HG03135 (cell line): ENCODE measurements at regions not wholly inside any gene's neighbourhood (a gene's known extent, or its start where the extent isn't known, plus 50 kb on each side); places are given as distances from the start of the nearest gene placed in this dataset.

Experiments used
- ATAC-seq: cut with Tn5 transposase; IDR thresholded peaks from one replicate; pipeline ENCODE4 v1.9.1; 2021; ENCODE audit warnings: mild to moderate bottlenecking, moderate library complexity; ENCODE audit not compliant: unreplicated experiment

- ATAC-seq = no peak
Observed at GRCh38 chr5:3811116-3811515, 215.5 kb downstream of the IRX1 start.

DNA sequence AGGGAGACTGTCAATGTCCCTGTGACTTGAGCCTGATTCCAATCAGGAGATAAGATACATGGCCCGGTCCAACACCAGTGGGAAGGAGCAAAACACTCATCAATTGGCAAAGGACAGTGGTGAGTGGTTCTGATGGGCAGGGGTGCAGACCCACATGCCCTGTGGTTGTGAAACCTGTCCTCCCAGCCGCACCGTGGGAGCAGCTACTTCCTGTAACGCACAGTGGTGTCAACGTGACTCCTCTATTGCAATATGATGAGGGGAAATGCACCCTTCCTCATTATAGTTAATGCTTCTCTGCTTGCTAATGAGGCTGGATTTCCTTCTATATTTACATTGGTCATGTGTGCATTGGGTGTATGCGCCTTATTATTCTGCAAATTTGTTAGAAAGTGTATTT is 223.0 kb downstream of the IRX1 start:
- no peak for ATAC-seq

GRCh38 chr5:3825531-3826451 is 230.2 kb downstream of the IRX1 start:
- ATAC-seq = no peak

DNA sequence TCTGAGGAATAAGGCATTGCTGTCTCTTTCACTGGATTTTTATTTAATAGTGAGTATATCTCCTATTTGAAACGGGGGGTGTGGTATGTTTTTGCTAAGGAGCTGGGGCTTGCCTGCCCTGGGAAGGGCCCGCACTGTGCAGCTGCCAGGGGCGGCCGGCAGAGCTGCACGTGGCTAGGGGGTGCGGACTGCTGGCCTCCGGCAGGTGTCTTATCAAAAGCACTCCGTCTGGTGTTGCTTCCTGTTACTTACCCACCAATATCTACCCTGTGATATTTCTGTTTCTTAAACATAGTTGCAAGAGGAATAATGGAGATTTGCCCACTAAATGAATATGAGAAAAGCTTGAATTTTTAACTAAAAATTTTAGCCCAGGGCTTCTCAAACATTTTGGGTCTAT is 232.0 kb downstream of the IRX1 start:
- ATAC-seq = no peak

DNA sequence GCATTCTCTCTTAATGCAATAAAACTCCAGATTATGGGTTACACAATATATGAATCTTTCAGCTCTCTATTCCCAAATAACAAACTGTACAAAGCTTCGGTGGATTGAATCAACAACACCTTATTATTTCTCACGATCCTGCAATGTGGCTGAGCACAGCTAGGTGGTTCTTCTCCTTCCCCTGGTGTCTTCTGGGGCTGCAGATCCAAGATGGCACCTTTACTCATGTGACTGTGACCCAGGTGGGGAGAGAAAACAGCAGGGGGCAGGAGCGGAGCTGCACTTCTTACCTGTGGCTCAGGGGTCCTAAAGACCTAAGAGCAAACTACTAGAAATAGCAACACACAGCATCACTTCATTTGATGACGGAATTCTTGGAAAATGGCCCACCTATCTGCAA is 233.1 kb downstream of the IRX1 start:
- ATAC-seq = no peak

DNA sequence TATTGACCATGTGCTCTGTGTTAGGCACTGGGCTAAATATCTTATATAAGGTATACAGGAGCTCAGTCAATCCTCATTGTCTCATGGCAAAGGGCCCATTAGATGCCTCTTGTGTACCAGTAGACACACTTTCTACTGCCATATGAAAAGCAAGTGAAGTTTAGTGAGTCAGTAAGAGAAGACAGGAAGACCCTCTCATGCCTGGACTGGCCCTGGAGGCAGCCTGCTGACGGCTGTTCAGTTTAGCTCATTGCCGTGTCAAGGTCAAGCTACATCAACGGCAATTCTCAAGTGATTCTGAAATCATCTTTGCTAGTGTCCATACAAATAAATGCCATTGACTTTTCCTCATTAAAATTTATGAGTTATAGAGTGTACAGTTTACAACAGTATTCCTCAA is 237.9 kb downstream of the IRX1 start:
- ATAC-seq = no peak

DNA sequence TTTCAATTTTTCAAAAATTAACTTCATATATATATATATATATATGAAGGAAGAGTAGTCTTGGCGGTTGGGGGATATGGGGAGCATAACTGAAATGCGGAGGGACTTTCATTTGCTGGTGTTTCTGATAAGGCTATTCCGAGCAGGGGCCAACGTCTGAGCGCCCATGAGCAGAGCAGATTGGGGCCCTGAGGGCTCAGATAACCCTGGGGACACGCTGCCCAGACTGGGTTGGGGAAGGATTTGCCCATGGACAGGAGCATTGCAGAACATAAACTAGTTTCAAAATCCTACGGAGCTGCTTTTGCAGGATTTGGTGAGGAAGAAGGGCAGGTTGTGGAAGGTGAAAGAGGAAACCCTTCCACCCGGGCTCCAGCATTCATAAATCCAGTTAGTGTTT is 240.2 kb downstream of the IRX1 start:
- no peak for ATAC-seq

- no peak for ATAC-seq
Observed at GRCh38 chr5:3836528-3836927, 240.9 kb downstream of the IRX1 start.

GRCh38 chr5:3837506-3837905 is 241.9 kb downstream of the IRX1 start:
- ATAC-seq = no peak

- ATAC-seq = no peak
Observed at GRCh38 chr5:3839151-3839550, 243.5 kb downstream of the IRX1 start.

DNA sequence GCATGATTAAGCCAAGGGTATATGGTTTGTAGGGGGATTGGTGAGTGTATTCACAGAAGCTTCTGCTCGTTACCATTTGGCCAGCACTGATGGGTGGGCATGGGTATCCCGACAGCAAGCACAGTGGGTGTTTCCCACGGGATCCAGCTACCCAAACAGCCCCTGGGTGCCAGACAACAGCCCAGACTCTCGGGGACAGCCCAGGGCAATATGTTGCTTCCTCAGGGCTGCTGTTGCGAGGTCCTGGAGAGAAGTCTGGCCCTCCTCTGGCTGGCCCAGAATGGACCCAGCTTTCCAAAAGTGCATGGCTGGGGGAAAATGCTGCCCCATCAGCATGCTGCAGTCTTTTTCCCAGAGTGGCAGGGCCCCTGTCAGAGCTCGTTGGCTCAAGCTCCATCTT is 247.0 kb downstream of the IRX1 start:
- ATAC-seq = no peak

DNA sequence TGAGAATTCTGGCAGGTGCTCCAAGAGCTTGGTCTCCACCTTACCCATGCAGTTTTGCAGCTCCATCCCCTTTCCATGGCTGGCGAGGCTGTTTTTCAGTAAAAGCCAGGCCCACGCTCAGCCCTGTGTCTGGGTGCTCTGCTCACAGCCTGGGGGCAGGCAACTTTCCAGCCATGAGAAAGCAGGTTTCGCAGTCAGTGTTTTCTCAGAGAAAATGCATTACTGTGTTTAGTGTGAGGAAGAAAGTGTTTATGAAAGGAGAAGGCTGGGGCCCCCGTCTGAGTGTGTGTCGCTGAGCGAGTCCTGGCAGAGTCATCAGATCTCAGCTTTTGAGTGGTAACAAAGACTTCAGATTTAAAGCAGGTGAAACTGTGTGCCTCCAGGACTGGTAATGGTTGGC is 248.1 kb downstream of the IRX1 start:
- ATAC-seq = no peak

DNA sequence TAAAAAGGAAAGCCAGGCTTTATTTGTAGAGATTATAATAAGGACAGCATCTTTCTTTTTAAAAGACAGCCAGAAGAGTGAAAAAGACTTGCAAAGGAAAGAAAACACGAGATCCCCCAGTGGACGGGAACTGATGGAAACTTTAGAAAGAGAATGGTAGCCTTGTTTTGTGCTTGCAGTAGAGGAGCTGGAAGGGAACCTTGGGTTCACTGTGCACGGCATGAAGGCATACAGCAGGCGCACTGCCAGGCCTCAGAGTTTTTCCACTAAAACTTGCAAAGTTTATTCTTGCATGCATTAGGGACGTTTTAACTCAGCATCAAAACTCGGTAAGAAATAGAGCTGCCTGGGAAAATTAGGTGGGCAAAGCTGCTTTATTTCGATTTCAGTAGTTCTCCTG is 248.6 kb downstream of the IRX1 start:
- no peak for ATAC-seq

- no peak for ATAC-seq
Observed at GRCh38 chr5:3845230-3845629, 249.6 kb downstream of the IRX1 start.

- ATAC-seq = no peak
Observed at GRCh38 chr5:3852161-3852916, 256.7 kb downstream of the IRX1 start.

GRCh38 chr5:3853362-3853761 is 257.7 kb downstream of the IRX1 start:
- no peak for ATAC-seq

DNA sequence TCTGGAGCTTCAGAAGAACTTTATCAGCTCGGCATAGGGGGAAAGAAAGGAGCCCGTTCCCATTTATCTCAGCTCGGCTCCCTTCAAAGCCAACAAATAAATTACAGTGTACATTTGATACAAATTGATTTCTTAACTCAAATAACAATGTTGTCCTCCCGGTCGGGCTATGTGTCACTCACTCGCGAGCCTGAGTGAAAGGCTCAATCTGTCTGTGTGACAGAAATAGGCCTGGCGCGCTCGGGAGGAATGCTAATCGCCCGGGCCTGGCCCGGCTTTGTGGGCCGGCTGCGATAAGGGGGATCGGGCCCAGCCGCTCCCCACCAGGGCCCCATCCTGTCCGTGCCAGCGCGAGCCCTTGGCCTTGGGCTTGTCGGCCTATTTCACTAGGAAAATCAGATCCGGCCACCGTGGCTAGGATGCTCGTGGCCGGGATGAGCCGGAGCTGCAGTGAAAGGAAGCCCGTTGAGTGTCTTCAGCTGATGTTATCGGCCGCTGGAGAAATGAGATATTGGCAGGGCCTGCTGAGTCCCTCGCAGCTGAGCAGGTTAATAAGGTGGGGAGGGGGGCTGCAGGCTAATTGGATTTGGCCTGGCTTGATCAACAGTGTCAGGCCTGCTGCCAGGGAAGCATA is 258.7 kb downstream of the IRX1 start:
- no peak for ATAC-seq

- no peak for ATAC-seq
Observed at GRCh38 chr5:3856036-3856435, 260.4 kb downstream of the IRX1 start.

- no peak for ATAC-seq
Observed at GRCh38 chr5:3858524-3858923, 262.9 kb downstream of the IRX1 start.

DNA sequence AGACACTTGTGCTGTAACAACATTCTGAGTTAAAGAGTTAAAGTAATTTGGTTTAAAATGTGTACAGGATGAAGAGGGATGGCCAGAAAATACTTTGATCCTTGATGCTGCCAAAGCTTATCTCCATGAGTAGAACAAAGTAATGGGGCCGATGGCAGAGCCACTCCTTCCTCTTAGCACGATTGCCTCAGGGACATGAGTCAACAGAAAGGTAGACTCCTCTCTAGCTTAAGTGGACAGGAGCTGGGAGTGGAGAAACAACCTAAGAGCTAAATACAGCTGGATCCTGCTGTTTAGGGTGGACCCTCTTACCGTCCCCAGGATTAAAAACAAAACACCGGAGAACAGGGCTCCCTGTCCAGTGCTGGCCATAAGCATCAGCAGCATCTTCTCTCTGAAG is 267.3 kb downstream of the IRX1 start:
- ATAC-seq = no peak

DNA sequence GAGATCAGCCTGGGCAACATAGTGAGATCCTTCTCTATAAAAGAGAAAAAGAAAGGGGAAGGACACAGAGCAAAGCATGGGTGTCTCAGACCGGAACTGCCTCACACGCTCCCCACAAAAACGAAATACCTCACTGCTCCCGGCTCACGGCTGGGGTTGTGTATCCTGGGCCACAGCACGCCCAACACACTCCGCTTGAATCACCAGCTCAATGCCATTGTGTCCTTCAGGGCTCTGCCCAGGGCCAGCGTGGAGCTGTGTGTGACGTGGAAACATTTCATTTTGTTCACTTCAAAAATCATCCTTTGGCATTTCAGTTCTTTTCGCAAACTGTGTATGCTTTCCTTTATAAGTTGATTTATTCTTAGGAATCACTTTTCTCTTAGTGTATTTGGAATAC is 279.5 kb downstream of the IRX1 start:
- ATAC-seq = no peak

- ATAC-seq = no peak
Observed at GRCh38 chr5:3878267-3878666, 282.6 kb downstream of the IRX1 start.
